Erythroblast (primary cell): ENCODE measurements at regions not wholly inside any gene's neighbourhood (a gene's known extent, or its start where the extent isn't known, plus 50 kb on each side); places are given as distances from the start of the nearest gene placed in this dataset.

Experiments
- GATA1 ChIP-seq: IDR thresholded peaks from 2 replicates; pipeline ENCODE4 v1.6.1; 2011; ENCODE audit warnings: low read depth, mild to moderate bottlenecking, control low read depth, low read length, moderate library complexity
- POLR2A ChIP-seq: IDR thresholded peaks from 2 replicates; pipeline ENCODE4 v1.6.1; 2011; ENCODE audit warnings: mild to moderate bottlenecking, low read length

DNA sequence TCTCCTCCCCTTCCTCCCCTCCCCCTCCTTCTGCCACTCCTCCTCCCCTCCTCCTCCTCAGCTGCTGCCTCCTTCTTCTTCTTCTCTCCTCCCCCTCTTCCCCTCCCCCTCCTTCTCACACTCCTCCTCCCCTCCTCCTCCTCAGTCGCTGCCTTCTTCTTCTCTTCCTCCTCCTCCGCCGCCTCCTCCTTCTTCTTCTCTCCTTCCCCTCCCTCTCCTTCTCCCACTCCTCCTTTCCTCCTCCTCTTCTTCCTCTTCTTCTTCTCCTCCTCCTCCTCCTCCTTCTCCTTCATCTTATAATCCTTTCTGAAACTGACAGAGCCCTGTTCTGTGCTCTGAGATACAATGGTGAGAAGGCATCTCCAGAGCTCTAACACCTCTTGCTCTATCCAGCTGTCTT lies 73.1 kb upstream of the DCD start:
- TF ChIP-seq POLR2A (no peak), GATA1 (no peak)
